ENCODE measurements at regions not wholly inside any gene's neighbourhood (a gene's known extent, or its start where the extent isn't known, plus 50 kb on each side); places are given as distances from the start of the nearest gene placed in this dataset.

- Mint-ChIP-seq H3K36me3 (no peaks in the 10 kb centered on the region), H3K27ac (no peak overlapping the region), H3K27me3 (ENCODE audit: low read depth) (peaks cover 72% of the 10 kb centered on the region), H3K9me3 (no peaks in the 10 kb centered on the region), H3K4me1 (peaks cover 4% of the 10 kb centered on the region), H3K4me3 (no peak overlapping the region)
- no peak for TF ChIP-seq CTCF (IDR thresholded peaks at IDR 0.05; ENCODE audit: unreplicated experiment)
- DNase-seq (ENCODE audit: low spot score in 2 of 2, unreplicated experiment in 2 of 2), result no peak
These were observed 108.1 kb upstream of the CSF3R start for GRCh38 chr1:36590771-36591170.

DNA sequence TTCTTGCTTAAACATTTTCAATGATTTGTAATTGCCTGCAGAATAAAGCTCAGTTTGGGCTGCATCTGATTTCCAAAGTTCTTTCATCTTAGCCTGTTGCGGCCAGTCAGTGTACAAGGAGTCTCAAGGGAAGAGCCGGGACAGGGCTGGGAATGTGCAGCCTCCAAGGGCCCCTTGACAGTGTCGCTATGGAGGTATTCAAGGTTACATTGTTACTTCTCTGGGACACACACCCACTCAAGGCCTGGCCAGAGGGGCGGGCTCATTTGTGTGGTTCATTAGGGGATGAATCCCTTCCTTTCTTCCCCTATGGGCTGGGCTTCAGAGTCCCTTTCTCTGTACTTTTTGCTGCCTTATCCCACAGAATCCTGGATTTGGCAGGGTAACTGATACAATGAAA is 107.6 kb upstream of the CSF3R start:
- Mint-ChIP-seq H3K36me3 (no peaks in the 10 kb centered on the region), H3K27me3 (ENCODE audit: low read depth) (peaks cover 74% of the 10 kb centered on the region), H3K27ac (no peak overlapping the region), H3K9me3 (no peaks in the 10 kb centered on the region), H3K4me3 (no peak overlapping the region), H3K4me1 (peaks cover 7% of the 10 kb centered on the region)
- no peak for DNase-seq (ENCODE audit: low spot score in 2 of 2, unreplicated experiment in 2 of 2)
- TF ChIP-seq CTCF (IDR thresholded peaks at IDR 0.05; ENCODE audit: unreplicated experiment), result no peak

DNA sequence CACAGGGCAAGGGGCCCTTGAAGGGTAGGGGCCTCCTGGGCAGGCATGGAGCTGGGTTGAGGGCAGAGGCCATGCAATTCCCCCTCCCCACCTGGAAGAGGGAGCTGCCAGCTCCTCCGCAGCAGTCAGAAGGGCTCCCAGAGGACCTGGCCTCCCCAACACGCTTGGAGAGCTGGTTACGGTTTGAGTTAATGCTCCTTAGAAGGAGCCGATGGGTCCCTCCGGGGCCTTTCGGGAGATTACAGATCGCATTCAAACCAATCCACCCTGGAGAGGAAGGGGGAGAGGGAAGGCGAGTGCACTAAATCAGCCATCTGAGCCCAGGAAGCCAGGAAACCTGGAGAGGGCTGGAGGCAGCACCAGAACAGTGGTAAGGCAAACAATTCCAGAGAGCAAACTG is 106.3 kb upstream of the CSF3R start:
- no peak for DNase-seq (ENCODE audit: low spot score in 2 of 2, unreplicated experiment in 2 of 2)
- H3K27me3 Mint-ChIP-seq (ENCODE audit: low read depth), result peaks cover 75% of the 10 kb centered on the region
- no peak overlapping the region for H3K27ac Mint-ChIP-seq
- TF ChIP-seq CTCF (IDR thresholded peaks at IDR 0.05; ENCODE audit: unreplicated experiment), result no peak
- no peaks in the 10 kb centered on the region for H3K36me3 Mint-ChIP-seq
- no peaks in the 10 kb centered on the region for H3K9me3 Mint-ChIP-seq
- H3K4me3 Mint-ChIP-seq, result no peak overlapping the region
- peaks cover 7% of the 10 kb centered on the region for H3K4me1 Mint-ChIP-seq

DNA sequence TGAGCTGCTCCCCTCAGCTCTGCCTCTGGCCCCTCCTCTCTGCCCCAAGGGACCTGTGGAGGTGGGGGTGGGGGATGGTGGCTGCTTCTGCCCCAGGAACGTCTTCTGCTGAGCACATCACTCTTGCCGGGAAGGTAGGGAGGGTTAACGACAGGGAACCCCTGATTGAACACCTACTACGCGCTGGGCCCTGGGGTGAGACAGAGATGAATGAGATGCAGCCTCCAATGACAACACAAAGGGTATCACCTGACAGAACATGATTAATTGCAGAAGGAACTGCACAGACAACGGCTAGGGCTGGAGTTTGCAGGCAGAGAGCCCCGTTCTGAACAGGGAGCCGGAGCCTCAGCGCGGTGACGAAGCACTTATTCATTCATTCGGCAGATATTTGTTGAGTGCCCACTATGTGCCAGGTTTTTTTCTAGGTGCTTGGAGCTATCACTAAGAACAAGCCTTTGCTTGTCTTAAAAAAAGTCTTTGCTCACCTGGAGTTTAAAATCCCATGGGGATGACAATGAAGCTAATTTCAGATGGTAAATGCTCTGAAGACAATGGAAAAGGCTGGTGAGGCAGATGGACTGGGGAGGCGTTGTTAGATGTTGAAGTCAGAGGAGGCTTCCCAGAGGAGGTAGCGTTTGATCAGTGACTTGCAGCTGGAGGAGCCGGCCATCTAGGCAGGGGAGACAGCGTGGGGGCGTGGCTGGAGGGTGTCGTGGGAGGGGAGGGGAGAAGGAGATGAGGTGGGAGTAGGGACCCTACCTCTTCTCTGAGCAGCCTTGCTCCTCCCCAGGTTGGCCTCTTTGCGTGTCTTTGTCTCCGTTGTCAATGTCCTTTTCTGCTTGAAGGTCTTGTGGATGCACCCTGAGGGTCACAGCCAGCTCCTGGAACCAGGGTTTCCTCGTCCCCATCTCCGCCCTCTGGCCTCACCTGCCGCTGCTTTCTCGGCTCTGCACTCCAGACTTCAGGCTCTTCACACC is 103.1 kb upstream of the CSF3R start:
- Mint-ChIP-seq H3K27ac (no peak overlapping the region), H3K4me3 (no peak overlapping the region), H3K36me3 (no peaks in the 10 kb centered on the region), H3K27me3 (ENCODE audit: low read depth) (peaks cover 56% of the 10 kb centered on the region), H3K4me1 (peaks cover 7% of the 10 kb centered on the region), H3K9me3 (no peaks in the 10 kb centered on the region)
- TF ChIP-seq CTCF (IDR thresholded peaks at IDR 0.05; ENCODE audit: unreplicated experiment), result no peak
- DNase-seq (ENCODE audit: low spot score in 2 of 2, unreplicated experiment in 2 of 2), result no peak

DNA sequence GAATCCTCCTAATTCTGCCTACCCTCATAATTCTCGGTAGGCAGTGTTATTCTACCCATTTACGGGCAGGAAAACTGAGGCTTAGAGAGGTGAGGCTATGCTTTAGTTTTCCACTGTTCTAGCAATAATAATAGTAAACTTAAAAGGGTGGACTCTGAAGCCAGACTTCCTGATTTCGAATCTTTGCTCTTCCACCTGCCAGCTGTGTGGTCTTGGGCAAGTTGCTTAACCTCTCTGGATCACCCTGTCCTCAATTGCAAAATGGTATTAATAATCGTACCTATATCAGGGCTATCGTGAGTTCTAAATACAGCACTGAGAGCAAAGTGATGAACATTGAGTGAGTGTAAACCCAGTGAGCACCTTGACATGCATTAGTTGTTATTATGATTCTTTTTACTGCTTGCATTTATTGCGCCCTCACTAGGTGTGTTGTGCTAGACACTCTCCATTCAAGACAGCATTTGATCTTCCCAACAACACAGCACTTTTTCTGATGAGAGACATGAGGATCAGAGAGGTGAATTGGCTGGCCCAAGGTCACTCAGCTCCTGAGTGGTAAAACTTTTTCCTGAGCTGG is 102.3 kb upstream of the CSF3R start:
- TF ChIP-seq CTCF (IDR thresholded peaks at IDR 0.05; ENCODE audit: unreplicated experiment), result no peak
- Mint-ChIP-seq H3K4me1 (peaks cover 7% of the 10 kb centered on the region), H3K27ac (no peak overlapping the region)

More for the DNA sequence above, 102.3 kb upstream of the CSF3R start:
- Mint-ChIP-seq H3K9me3 (no peaks in the 10 kb centered on the region), H3K27me3 (ENCODE audit: low read depth) (peaks cover 52% of the 10 kb centered on the region), H3K4me3 (no peak overlapping the region), H3K36me3 (no peaks in the 10 kb centered on the region)
- no peak for DNase-seq (ENCODE audit: low spot score in 2 of 2, unreplicated experiment in 2 of 2)
